ENCODE measurements at regions not wholly inside any gene's neighbourhood (a gene's known extent, or its start where the extent isn't known, plus 50 kb on each side); places are given as distances from the start of the nearest gene placed in this dataset.

DNA sequence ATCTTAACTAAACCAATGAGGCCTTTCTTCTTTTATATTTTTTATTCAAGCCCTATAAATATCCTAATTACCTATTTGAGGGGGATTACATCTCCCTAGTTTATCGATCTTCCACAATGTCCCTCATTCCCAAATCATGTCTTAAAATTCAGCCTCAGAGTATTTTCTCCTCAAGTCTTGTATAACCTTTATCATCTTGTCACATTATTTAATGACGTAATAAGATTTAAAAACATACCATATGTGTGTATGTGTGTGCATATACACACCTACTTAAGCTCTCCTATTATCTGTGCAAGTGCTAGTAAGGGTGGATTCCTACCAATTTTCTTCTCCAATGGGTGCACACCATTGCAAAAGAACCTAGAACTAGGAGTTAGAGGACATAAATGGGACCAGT lies 421.1 kb downstream of the FIGN start:
- H3K36me3 ChIP-seq (ENCODE audit: insufficient read depth), result no peaks in the 10 kb centered on the region
- no peak overlapping the region for H3K27ac ChIP-seq
- no peaks in the 10 kb centered on the region for H3K4me1 ChIP-seq (ENCODE audit: low read depth, poor library complexity, severe bottlenecking)
- no peak overlapping the region for H3K9ac ChIP-seq
- H3K4me2 ChIP-seq, result no peak overlapping the region
- no peak overlapping the region for H2AFZ ChIP-seq (ENCODE audit: low read depth)
- no peak overlapping the region for H3K4me3 ChIP-seq (IDR thresholded peaks at IDR 0.05; ENCODE audit: insufficient read depth, low read depth, low read length)
- no peaks in the 10 kb centered on the region for H4K20me1 ChIP-seq (ENCODE audit: insufficient read depth)
- H3K79me2 ChIP-seq (ENCODE audit: insufficient read depth, low read depth), result no peaks in the 10 kb centered on the region
- H3K27me3 ChIP-seq (ENCODE audit: insufficient read depth, low read depth), result no peaks in the 10 kb centered on the region
- TF ChIP-seq CTCF (conservative IDR thresholded peaks at IDR 0.05; ENCODE audit: low read depth, low read length), result no peak

- no peak overlapping the region for H3K27ac ChIP-seq
- no peak overlapping the region for H3K4me3 ChIP-seq (IDR thresholded peaks at IDR 0.05; ENCODE audit: insufficient read depth, low read depth, low read length)
- no peak overlapping the region for H2AFZ ChIP-seq (ENCODE audit: low read depth)
- H3K4me2 ChIP-seq, result no peak overlapping the region
- no peaks in the 10 kb centered on the region for H3K4me1 ChIP-seq (ENCODE audit: low read depth, poor library complexity, severe bottlenecking)
- no peaks in the 10 kb centered on the region for H3K79me2 ChIP-seq (ENCODE audit: insufficient read depth, low read depth)
- H4K20me1 ChIP-seq (ENCODE audit: insufficient read depth), result no peaks in the 10 kb centered on the region
- H3K36me3 ChIP-seq (ENCODE audit: insufficient read depth), result no peaks in the 10 kb centered on the region
- no peaks in the 10 kb centered on the region for H3K27me3 ChIP-seq (ENCODE audit: insufficient read depth, low read depth)
- no peak for TF ChIP-seq CTCF (conservative IDR thresholded peaks at IDR 0.05; ENCODE audit: low read depth, low read length)
- no peak overlapping the region for H3K9ac ChIP-seq
Observed at GRCh38 chr2:163312713-163313112, 423.1 kb downstream of the FIGN start.

- no peaks in the 10 kb centered on the region for H3K36me3 ChIP-seq (ENCODE audit: insufficient read depth)
- H2AFZ ChIP-seq (ENCODE audit: low read depth), result no peak overlapping the region
- no peak overlapping the region for H3K4me2 ChIP-seq
- H3K9ac ChIP-seq, result no peak overlapping the region
- no peaks in the 10 kb centered on the region for H3K4me1 ChIP-seq (ENCODE audit: low read depth, poor library complexity, severe bottlenecking)
- TF ChIP-seq CTCF (conservative IDR thresholded peaks at IDR 0.05; ENCODE audit: low read depth, low read length), result no peak
- no peaks in the 10 kb centered on the region for H3K79me2 ChIP-seq (ENCODE audit: insufficient read depth, low read depth)
- H4K20me1 ChIP-seq (ENCODE audit: insufficient read depth), result no peaks in the 10 kb centered on the region
- no peaks in the 10 kb centered on the region for H3K27me3 ChIP-seq (ENCODE audit: insufficient read depth, low read depth)
- H3K27ac ChIP-seq, result no peak overlapping the region
- no peak overlapping the region for H3K4me3 ChIP-seq (IDR thresholded peaks at IDR 0.05; ENCODE audit: insufficient read depth, low read depth, low read length)
Observed at GRCh38 chr2:163306647-163307046, 429.2 kb downstream of the FIGN start.

DNA sequence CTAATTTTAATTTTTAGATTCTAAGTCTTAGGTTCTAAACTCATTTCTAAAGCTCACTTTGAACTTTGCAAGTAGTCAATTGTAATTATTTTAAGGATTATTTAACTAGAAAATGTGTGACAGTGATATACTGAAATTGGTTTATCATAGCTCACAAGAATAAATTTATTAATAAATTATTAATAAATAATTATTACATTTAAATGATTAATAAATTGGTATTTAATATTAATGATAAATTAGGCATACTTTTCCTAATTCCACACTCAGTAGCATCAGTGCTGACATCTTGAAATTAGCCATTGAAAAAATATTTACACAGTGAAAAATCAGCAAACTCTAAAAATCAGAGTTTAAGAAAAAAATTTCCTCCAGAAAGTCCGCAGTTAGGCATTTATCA lies 433.7 kb downstream of the FIGN start:
- Histone ChIP-seq H3K9ac (no peak overlapping the region), H3K4me2 (no peak overlapping the region), H3K27ac (no peak overlapping the region), H3K27me3 (ENCODE audit: insufficient read depth, low read depth) (no peaks in the 10 kb centered on the region), H3K36me3 (ENCODE audit: insufficient read depth) (no peaks in the 10 kb centered on the region), H4K20me1 (ENCODE audit: insufficient read depth) (no peaks in the 10 kb centered on the region), H3K79me2 (ENCODE audit: insufficient read depth, low read depth) (no peaks in the 10 kb centered on the region), H3K4me1 (ENCODE audit: low read depth, poor library complexity, severe bottlenecking) (no peaks in the 10 kb centered on the region), H2AFZ (ENCODE audit: low read depth) (no peak overlapping the region), H3K4me3 (IDR thresholded peaks at IDR 0.05; ENCODE audit: insufficient read depth, low read depth, low read length) (no peak overlapping the region)
- no peak for TF ChIP-seq CTCF (conservative IDR thresholded peaks at IDR 0.05; ENCODE audit: low read depth, low read length)

- Histone ChIP-seq H2AFZ (ENCODE audit: low read depth) (no peak overlapping the region), H4K20me1 (ENCODE audit: insufficient read depth) (no peaks in the 10 kb centered on the region), H3K4me1 (ENCODE audit: low read depth, poor library complexity, severe bottlenecking) (no peaks in the 10 kb centered on the region), H3K9ac (no peak overlapping the region), H3K4me2 (no peak overlapping the region), H3K4me3 (IDR thresholded peaks at IDR 0.05; ENCODE audit: insufficient read depth, low read depth, low read length) (no peak overlapping the region), H3K79me2 (ENCODE audit: insufficient read depth, low read depth) (no peaks in the 10 kb centered on the region), H3K27ac (no peak overlapping the region), H3K27me3 (ENCODE audit: insufficient read depth, low read depth) (no peaks in the 10 kb centered on the region), H3K36me3 (ENCODE audit: insufficient read depth) (no peaks in the 10 kb centered on the region)
- TF ChIP-seq CTCF (conservative IDR thresholded peaks at IDR 0.05; ENCODE audit: low read depth, low read length), result no peak
Observed at GRCh38 chr2:163291790-163292189, 444.0 kb downstream of the FIGN start.
